ENCODE measurements at regions not wholly inside any gene's neighbourhood (a gene's known extent, or its start where the extent isn't known, plus 50 kb on each side); places are given as distances from the start of the nearest gene placed in this dataset.

DNA sequence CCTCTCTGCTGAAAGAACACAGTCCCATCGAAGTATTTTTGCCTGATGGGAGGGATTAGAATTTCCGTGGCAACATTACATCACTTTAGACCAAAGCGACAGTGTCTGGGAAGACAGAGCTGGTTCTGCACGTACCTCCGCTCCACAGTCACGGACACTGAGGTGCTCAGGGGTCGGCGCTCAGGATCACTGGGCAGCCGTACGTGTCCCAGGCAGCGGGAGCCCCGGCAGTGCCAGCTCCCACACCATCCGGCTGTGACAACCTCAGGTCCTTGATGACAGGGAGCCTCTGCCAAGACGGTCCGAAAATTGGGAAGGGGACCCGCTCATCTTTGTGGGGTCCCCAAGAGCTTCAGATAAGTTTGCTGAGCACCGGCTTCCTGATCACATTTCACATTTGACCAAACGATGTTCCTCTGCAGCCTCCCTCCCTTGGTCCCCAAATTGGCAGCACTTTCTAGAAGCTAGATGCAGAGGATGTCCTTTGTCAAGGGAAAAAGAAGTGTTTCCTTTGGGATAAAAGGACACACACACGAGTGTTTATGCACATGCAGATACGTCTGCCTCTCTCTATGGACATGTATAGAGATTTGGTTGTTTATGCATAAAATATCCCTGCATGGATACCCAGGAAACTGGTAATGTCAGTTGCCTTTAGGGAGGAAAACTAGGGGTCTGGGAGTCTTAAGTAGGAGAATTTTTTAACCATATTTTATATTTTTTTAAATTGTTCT, 61.6 kb upstream of the LINC01488 start:
- no peak for TF ChIP-seq EP300 (IDR thresholded peaks at IDR 0.05)
- TF ChIP-seq, protein P1, sequence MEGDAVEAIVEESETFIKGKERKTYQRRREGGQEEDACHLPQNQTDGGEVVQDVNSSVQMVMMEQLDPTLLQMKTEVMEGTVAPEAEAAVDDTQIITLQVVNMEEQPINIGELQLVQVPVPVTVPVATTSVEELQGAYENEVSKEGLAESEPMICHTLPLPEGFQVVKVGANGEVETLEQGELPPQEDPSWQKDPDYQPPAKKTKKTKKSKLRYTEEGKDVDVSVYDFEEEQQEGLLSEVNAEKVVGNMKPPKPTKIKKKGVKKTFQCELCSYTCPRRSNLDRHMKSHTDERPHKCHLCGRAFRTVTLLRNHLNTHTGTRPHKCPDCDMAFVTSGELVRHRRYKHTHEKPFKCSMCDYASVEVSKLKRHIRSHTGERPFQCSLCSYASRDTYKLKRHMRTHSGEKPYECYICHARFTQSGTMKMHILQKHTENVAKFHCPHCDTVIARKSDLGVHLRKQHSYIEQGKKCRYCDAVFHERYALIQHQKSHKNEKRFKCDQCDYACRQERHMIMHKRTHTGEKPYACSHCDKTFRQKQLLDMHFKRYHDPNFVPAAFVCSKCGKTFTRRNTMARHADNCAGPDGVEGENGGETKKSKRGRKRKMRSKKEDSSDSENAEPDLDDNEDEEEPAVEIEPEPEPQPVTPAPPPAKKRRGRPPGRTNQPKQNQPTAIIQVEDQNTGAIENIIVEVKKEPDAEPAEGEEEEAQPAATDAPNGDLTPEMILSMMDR (IDR thresholded peaks at IDR 0.05), result no peak
- TF ChIP-seq POLR2A (IDR thresholded peaks at IDR 0.05; ENCODE audit: low read depth), result no peak
- TF ChIP-seq POLR2AphosphoS5 (IDR thresholded peaks at IDR 0.05), result no peak

Data from esophagus muscularis mucosa (tissue), 4 donors.